ENCODE measurements at regions not wholly inside any gene's neighbourhood (a gene's known extent, or its start where the extent isn't known, plus 50 kb on each side); places are given as distances from the start of the nearest gene placed in this dataset.

GRCh38 chr4:152000518-152000917 is 239.7 kb upstream of the GATB start:
- no peaks in the 10 kb centered on the region for H3K4me1 Mint-ChIP-seq (ENCODE audit: low read depth, unreplicated experiment)
- H3K4me3 Mint-ChIP-seq (ENCODE audit: unreplicated experiment) = no peak overlapping the region
- CTCF ChIA-PET = no interaction called here
- TF ChIP-seq, protein P1, sequence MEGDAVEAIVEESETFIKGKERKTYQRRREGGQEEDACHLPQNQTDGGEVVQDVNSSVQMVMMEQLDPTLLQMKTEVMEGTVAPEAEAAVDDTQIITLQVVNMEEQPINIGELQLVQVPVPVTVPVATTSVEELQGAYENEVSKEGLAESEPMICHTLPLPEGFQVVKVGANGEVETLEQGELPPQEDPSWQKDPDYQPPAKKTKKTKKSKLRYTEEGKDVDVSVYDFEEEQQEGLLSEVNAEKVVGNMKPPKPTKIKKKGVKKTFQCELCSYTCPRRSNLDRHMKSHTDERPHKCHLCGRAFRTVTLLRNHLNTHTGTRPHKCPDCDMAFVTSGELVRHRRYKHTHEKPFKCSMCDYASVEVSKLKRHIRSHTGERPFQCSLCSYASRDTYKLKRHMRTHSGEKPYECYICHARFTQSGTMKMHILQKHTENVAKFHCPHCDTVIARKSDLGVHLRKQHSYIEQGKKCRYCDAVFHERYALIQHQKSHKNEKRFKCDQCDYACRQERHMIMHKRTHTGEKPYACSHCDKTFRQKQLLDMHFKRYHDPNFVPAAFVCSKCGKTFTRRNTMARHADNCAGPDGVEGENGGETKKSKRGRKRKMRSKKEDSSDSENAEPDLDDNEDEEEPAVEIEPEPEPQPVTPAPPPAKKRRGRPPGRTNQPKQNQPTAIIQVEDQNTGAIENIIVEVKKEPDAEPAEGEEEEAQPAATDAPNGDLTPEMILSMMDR (IDR thresholded peaks at IDR 0.05; ENCODE audit: insufficient read depth in 1 of 2, low read depth in 1 of 2, low read length in 1 of 2, severe bottlenecking in 1 of 2, unreplicated experiment in 1 of 2) = no peak
- Histone ChIP-seq H3K36me3 (ENCODE audit: control insufficient read depth, insufficient read depth, low read length) (no peaks in the 10 kb centered on the region), H3K27me3 (replicated peaks; ENCODE audit: control insufficient read depth, insufficient read depth, low read length) (no peaks in the 10 kb centered on the region), H3K4me3 (ENCODE audit: low read depth, low read length) (no peak overlapping the region), H3K4me1 (no peaks in the 10 kb centered on the region), H3K9me3 (no peaks in the 10 kb centered on the region)
- H3K36me3 Mint-ChIP-seq (ENCODE audit: insufficient read depth, unreplicated experiment) = no peaks in the 10 kb centered on the region
- POLR2A ChIA-PET = no interaction called here
- BruUV-seq (replicated peaks) = no TSS peak
- intact Hi-C loops (cut with micrococcal nuclease; ENCODE audit: unreplicated experiment) = no loop called here
- DNase-seq = no peak
- no peak overlapping the region for H3K27ac Mint-ChIP-seq (ENCODE audit: unreplicated experiment)
- H3K27me3 Mint-ChIP-seq (ENCODE audit: insufficient read depth, unreplicated experiment) = no peaks in the 10 kb centered on the region
- no peaks in the 10 kb centered on the region for H3K9me3 Mint-ChIP-seq (ENCODE audit: unreplicated experiment)

DNA sequence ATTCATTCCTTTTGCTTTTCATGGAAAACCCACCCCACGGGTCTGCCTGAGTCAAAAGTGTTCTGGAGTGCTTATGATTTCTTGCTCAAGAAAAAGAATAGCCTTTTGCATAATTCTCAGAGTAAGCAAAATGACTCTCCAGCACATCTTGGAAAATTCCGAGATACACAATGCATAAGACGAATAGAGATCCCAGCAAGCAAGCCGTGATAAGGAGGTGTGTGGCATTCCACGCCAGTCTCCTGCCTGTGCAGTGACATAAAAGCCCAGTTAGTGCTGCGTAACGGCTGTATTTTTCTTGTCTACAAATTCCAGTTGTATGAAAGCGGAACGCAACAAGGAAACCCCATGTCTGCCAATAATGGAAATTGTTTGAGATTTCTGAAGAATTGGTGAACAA is 237.9 kb upstream of the GATB start:
- POLR2A ChIA-PET = no interaction called here
- Histone ChIP-seq H3K9me3 (no peaks in the 10 kb centered on the region), H3K27me3 (replicated peaks; ENCODE audit: control insufficient read depth, insufficient read depth, low read length) (no peaks in the 10 kb centered on the region), H3K36me3 (ENCODE audit: control insufficient read depth, insufficient read depth, low read length) (no peaks in the 10 kb centered on the region), H3K4me1 (no peaks in the 10 kb centered on the region), H3K4me3 (ENCODE audit: low read depth, low read length) (no peak overlapping the region)
- Mint-ChIP-seq H3K27me3 (ENCODE audit: insufficient read depth, unreplicated experiment) (no peaks in the 10 kb centered on the region), H3K36me3 (ENCODE audit: insufficient read depth, unreplicated experiment) (no peaks in the 10 kb centered on the region), H3K9me3 (ENCODE audit: unreplicated experiment) (no peaks in the 10 kb centered on the region), H3K27ac (ENCODE audit: unreplicated experiment) (no peak overlapping the region), H3K4me1 (ENCODE audit: low read depth, unreplicated experiment) (no peaks in the 10 kb centered on the region), H3K4me3 (ENCODE audit: unreplicated experiment) (no peak overlapping the region)
- intact Hi-C loops (cut with micrococcal nuclease; ENCODE audit: unreplicated experiment) = no loop called here
- DNase-seq = no peak
- CTCF ChIA-PET = no interaction called here
- no TSS peak for BruUV-seq (replicated peaks)
- TF ChIP-seq, protein P1 (IDR thresholded peaks at IDR 0.05; ENCODE audit: insufficient read depth in 1 of 2, low read depth in 1 of 2, low read length in 1 of 2, severe bottlenecking in 1 of 2, unreplicated experiment in 1 of 2) = no peak

DNA sequence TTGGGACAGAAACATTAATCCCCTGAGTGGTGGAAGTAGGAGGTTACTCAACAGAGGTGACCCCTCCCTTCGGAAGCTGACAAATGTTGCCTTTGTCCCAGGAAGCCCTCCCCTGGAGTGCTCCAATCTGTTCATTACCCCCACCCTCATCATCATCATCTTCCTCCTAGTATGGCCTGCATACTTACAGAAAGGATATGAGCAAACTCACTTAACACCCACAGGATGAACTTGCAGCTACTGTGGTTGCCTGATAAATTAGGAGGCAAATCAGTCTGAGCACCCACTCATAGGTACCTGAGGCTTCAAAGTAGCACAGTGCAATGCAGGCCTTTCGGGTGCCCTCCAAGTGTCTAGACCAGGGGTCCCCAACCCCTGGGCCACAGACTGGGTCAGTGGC is 236.7 kb upstream of the GATB start:
- BruUV-seq (replicated peaks) = no TSS peak
- Histone ChIP-seq H3K9me3 (no peaks in the 10 kb centered on the region), H3K4me3 (ENCODE audit: low read depth, low read length) (no peak overlapping the region), H3K27me3 (replicated peaks; ENCODE audit: control insufficient read depth, insufficient read depth, low read length) (no peaks in the 10 kb centered on the region), H3K4me1 (no peaks in the 10 kb centered on the region), H3K36me3 (ENCODE audit: control insufficient read depth, insufficient read depth, low read length) (no peaks in the 10 kb centered on the region)
- Mint-ChIP-seq H3K27ac (ENCODE audit: unreplicated experiment) (no peak overlapping the region), H3K27me3 (ENCODE audit: insufficient read depth, unreplicated experiment) (no peaks in the 10 kb centered on the region), H3K4me3 (ENCODE audit: unreplicated experiment) (no peak overlapping the region), H3K4me1 (ENCODE audit: low read depth, unreplicated experiment) (no peaks in the 10 kb centered on the region), H3K9me3 (ENCODE audit: unreplicated experiment) (no peaks in the 10 kb centered on the region), H3K36me3 (ENCODE audit: insufficient read depth, unreplicated experiment) (no peaks in the 10 kb centered on the region)
- no peak for DNase-seq
- intact Hi-C loops (cut with micrococcal nuclease; ENCODE audit: unreplicated experiment) = no loop called here
- TF ChIP-seq, protein P1 (IDR thresholded peaks at IDR 0.05; ENCODE audit: insufficient read depth in 1 of 2, low read depth in 1 of 2, low read length in 1 of 2, severe bottlenecking in 1 of 2, unreplicated experiment in 1 of 2) = no peak
- ChIA-PET CTCF (no interaction called here), POLR2A (no interaction called here)

Measured in Caco-2 (cell line).